SK-N-SH (cell line): ENCODE measurements at regions not wholly inside any gene's neighbourhood (a gene's known extent, or its start where the extent isn't known, plus 50 kb on each side); places are given as distances from the start of the nearest gene placed in this dataset.

Experiments used
- CTCF ChIA-PET: fragments of 300-600, 350-600 bp; formaldehyde crosslinking; extraction: SDS; loops from one replicate; lab custom pipeline; 2021; lab: Yijun Ruan, JAX
- POLR2A ChIA-PET: fragments of 350-600 bp; sonication (Branson Sonifier 250); formaldehyde crosslinking; extraction: SDS; loops from one replicate; lab custom pipeline; 2020; ENCODE audit warnings: antibody characterized with exemption, inconsistent platforms; lab: Yijun Ruan, JAX
- DNase-seq: peaks from one replicate; pipeline ENCODE4 v3.0.0; 2012
- H2AFZ ChIP-seq: fragments of 200-600 bp; sonication (generic); 2 replicates; pipeline ENCODE4 v1.8.1; 2016; ENCODE audit warnings: antibody characterized with exemption, mild to moderate bottlenecking, low read depth
- H3F3A ChIP-seq: fragments of 200-600 bp; sonication (generic); replicated peaks from 2 replicates; pipeline ENCODE3; 2016; ENCODE audit warnings: antibody characterized with exemption, mild to moderate bottlenecking; ENCODE audit not compliant: insufficient read depth
- H3K27ac ChIP-seq, 2 experiments: fragments of 200-500 bp in 1 of 2; fragments of 200-600 bp in 1 of 2; sonication (Bioruptor generic) in 1 of 2; sonication (generic), shearing (Covaris generic) in 1 of 2; 2 replicates each; pipeline versions ENCODE4 v1.5.1 to v1.6.1; 2014 to 2016; ENCODE audit warnings: low read depth in 2 of 2, inconsistent platforms in 1 of 2, low read length in 1 of 2, mild to moderate bottlenecking in 1 of 2, mixed read lengths in 1 of 2
- H3K27me3 ChIP-seq: fragments of 200-600 bp; sonication (generic), shearing (Covaris generic); 2 replicates; pipeline ENCODE4 v1.6.1; 2016; ENCODE audit warnings: mixed run types; ENCODE audit not compliant: insufficient read depth
- H3K36me3 ChIP-seq, 2 experiments: fragments of 200-500 bp in 1 of 2; fragments of 200-600 bp in 1 of 2; sonication (Bioruptor generic) in 1 of 2; sonication (generic) in 1 of 2; replicated peaks in 1 of 2; 2 replicates each; pipeline versions ENCODE3 to v1.5.1; 2014 to 2016; ENCODE audit warnings: low read length in 1 of 2, mild to moderate bottlenecking in 1 of 2; ENCODE audit not compliant: insufficient read depth in 2 of 2, control insufficient read depth in 1 of 2
- H3K4me1 ChIP-seq, 2 experiments: fragments of 200-500 bp in 1 of 2; fragments of 200-600 bp in 1 of 2; sonication (Bioruptor generic) in 1 of 2; sonication (generic), shearing (Covaris generic) in 1 of 2; 2 replicates each; pipeline versions ENCODE4 v1.5.1 to v1.6.1; 2014 to 2016; ENCODE audit warnings: low read depth in 1 of 2, low read length in 1 of 2, mixed run types in 1 of 2; ENCODE audit not compliant: insufficient read depth in 2 of 2, control insufficient read depth in 1 of 2
- H3K4me2 ChIP-seq: fragments of 200-600 bp; sonication (generic), shearing (Covaris generic); 2 replicates; pipeline ENCODE4 v1.6.1; 2017; ENCODE audit warnings: mixed run types
- H3K4me3 ChIP-seq, 2 experiments: fragments of 200-500 bp in 1 of 2; fragments of 200-600 bp in 1 of 2; sonication (Bioruptor generic) in 1 of 2; sonication (generic), shearing (Covaris generic) in 1 of 2; 2 replicates each; pipeline versions ENCODE4 v1.5.1 to v1.8.1; 2014 to 2016; ENCODE audit warnings: low read depth in 2 of 2, inconsistent platforms in 1 of 2, low read length in 1 of 2, mild to moderate bottlenecking in 1 of 2, mixed read lengths in 1 of 2, moderate library complexity in 1 of 2
- H3K79me2 ChIP-seq: fragments of 200-600 bp; sonication (generic); 2 replicates; pipeline ENCODE4 v1.8.1; 2017; ENCODE audit warnings: mild to moderate bottlenecking; ENCODE audit not compliant: insufficient read depth
- H3K9ac ChIP-seq: fragments of 200-600 bp; sonication (generic); 2 replicates; pipeline ENCODE4 v1.6.1; 2017; ENCODE audit warnings: mixed run types
- H3K9me2 ChIP-seq: fragments of 200-600 bp; sonication (generic); 2 replicates; pipeline ENCODE4 v1.6.1; 2017; ENCODE audit warnings: mixed run types
- H3K9me3 ChIP-seq: fragments of 200-600 bp; sonication (generic); 2 replicates; pipeline ENCODE4 v1.6.1; 2017; ENCODE audit warnings: mixed run types, mild to moderate bottlenecking, moderate library complexity
- H4K20me1 ChIP-seq: fragments of 200-600 bp; sonication (generic); 2 replicates; pipeline ENCODE4 v1.6.1; 2017; ENCODE audit warnings: mild to moderate bottlenecking, mixed run types; ENCODE audit not compliant: insufficient read depth
- ELF1 ChIP-seq: IDR thresholded peaks from 2 replicates; pipeline ENCODE4 v1.4.0; 2012
- EP300 ChIP-seq, 2 experiments: IDR thresholded peaks; 2 replicates each; pipeline versions ENCODE4 v1.4.0 to v1.6.1; 2012; ENCODE audit warnings: borderline replicate concordance in 1 of 2, low read depth in 1 of 2, low read length in 1 of 2
- FOSL2 ChIP-seq: IDR thresholded peaks from 2 replicates; pipeline ENCODE4 v1.4.0; 2012; ENCODE audit warnings: low read depth, mild to moderate bottlenecking, moderate library complexity, borderline replicate concordance
- FOXJ3 ChIP-seq: sonication (generic); formaldehyde crosslinking; IDR thresholded peaks from 2 replicates; pipeline ENCODE4 v1.5.1; 2020; ENCODE audit warnings: mild to moderate bottlenecking, missing genetic modification reagents
- FOXM1 ChIP-seq: IDR thresholded peaks from 2 replicates; pipeline ENCODE4 v1.4.0; 2012; ENCODE audit warnings: low read depth, mild to moderate bottlenecking
- GATA2 ChIP-seq: sonication (generic); formaldehyde crosslinking; IDR thresholded peaks from 2 replicates; pipeline ENCODE4 v1.5.0; 2020; ENCODE audit warnings: mild to moderate bottlenecking, missing genetic modification reagents
- MEF2A ChIP-seq: IDR thresholded peaks from 2 replicates; pipeline ENCODE4 v1.4.0; 2012; ENCODE audit warnings: low read depth, borderline replicate concordance
- MXI1 ChIP-seq: IDR thresholded peaks from 2 replicates; pipeline ENCODE4 v1.6.1; 2012; ENCODE audit warnings: mild to moderate bottlenecking, low read depth, low read length, improper control_type of control experiment
- NFIC ChIP-seq: IDR thresholded peaks from 2 replicates; pipeline ENCODE4 v1.4.0; 2012; ENCODE audit warnings: borderline replicate concordance
- NRF1 ChIP-seq: IDR thresholded peaks from 2 replicates; pipeline ENCODE4 v1.6.1; 2012; ENCODE audit warnings: low read depth, mild to moderate bottlenecking, low read length
- RFX5 ChIP-seq: IDR thresholded peaks from 2 replicates; pipeline ENCODE4 v1.6.1; 2012; ENCODE audit warnings: mild to moderate bottlenecking, improper control_type of control experiment, low read length
- SIN3A ChIP-seq: IDR thresholded peaks from 2 replicates; pipeline ENCODE4 v1.6.1; 2012; ENCODE audit warnings: low read depth, mild to moderate bottlenecking, low read length, moderate library complexity, borderline replicate concordance
- SMC3 ChIP-seq: IDR thresholded peaks from 2 replicates; pipeline ENCODE4 v1.6.1; 2012; ENCODE audit warnings: low read depth, low read length, improper control_type of control experiment
- TAF1 ChIP-seq: IDR thresholded peaks from 2 replicates; pipeline ENCODE4 v1.6.1; 2012; ENCODE audit warnings: low read depth, mild to moderate bottlenecking, low read length, moderate library complexity, borderline replicate concordance
- TEAD4 ChIP-seq: IDR thresholded peaks from 2 replicates; pipeline ENCODE4 v1.4.0; 2012; ENCODE audit warnings: mild to moderate bottlenecking, borderline replicate concordance; ENCODE audit not compliant: insufficient read depth
- YY1 ChIP-seq: IDR thresholded peaks from 2 replicates; pipeline ENCODE4 v1.4.0; 2012; ENCODE audit warnings: low read depth, mild to moderate bottlenecking
- WGBS: methylation state at CpG from one replicate; pipeline ENCODE4 v1.1.6; 2017; ENCODE audit warnings: low lambda C conversion rate; 5-methylcytosine and 5-hydroxymethylcytosine counted together
- TF ChIP-seq, protein P1 (sequence below): IDR thresholded peaks from 2 replicates; pipeline ENCODE4 v1.4.0; 2012; ENCODE audit warnings: low read depth
- TF ChIP-seq, protein P2 (sequence below): IDR thresholded peaks from 2 replicates; pipeline ENCODE4 v1.4.0; 2012; ENCODE audit warnings: low read depth, borderline replicate concordance
- TF ChIP-seq, protein P3 (sequence below): fragments of 150-350 bp; IDR thresholded peaks from 2 replicates; pipeline ENCODE4 v1.6.1; 2016; ENCODE audit warnings: mild to moderate bottlenecking, low read depth, low read length
- TF ChIP-seq, protein P4 (sequence below): IDR thresholded peaks from 2 replicates; pipeline ENCODE4 v1.6.1; 2012; ENCODE audit warnings: mild to moderate bottlenecking, low read depth, low read length, moderate library complexity
- TF ChIP-seq, protein P5 (sequence below): IDR thresholded peaks from 2 replicates; pipeline ENCODE4; 2012

DNA sequence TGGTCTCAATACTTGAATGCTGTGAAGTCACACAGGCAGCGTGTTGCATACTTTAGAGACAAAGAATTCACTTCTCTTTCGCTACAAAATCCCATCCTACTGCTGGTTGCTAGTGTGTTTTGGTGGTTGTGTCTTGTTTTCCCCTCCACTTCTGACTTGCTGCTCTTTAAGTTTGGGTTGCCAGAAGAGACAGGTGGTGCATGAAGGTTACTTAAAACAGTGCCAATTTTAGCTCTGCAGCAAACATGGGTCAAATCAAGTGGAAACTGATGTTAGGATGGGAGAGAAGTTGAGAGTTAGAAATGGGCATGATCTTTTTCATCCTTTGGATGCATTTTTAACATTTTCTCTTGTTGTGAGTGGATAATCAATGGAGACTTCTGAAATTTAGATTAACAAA lies 136.2 kb upstream of the KCNH7 start (continued):
- TF ChIP-seq MEF2A (no peak), SIN3A (no peak), TEAD4 (no peak), TAF1 (no peak), GATA2 (no peak), EP300 (IDR thresholded peaks at IDR 0.05; ENCODE audit: borderline replicate concordance in 1 of 2, low read depth in 1 of 2, low read length in 1 of 2) (no peak), MXI1 (no peak)
- TF ChIP-seq, protein P1, sequence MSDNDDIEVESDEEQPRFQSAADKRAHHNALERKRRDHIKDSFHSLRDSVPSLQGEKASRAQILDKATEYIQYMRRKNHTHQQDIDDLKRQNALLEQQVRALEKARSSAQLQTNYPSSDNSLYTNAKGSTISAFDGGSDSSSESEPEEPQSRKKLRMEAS, result no peak
- TF ChIP-seq, protein P2, sequence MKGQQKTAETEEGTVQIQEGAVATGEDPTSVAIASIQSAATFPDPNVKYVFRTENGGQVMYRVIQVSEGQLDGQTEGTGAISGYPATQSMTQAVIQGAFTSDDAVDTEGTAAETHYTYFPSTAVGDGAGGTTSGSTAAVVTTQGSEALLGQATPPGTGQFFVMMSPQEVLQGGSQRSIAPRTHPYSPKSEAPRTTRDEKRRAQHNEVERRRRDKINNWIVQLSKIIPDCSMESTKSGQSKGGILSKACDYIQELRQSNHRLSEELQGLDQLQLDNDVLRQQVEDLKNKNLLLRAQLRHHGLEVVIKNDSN, result no peak

DNA sequence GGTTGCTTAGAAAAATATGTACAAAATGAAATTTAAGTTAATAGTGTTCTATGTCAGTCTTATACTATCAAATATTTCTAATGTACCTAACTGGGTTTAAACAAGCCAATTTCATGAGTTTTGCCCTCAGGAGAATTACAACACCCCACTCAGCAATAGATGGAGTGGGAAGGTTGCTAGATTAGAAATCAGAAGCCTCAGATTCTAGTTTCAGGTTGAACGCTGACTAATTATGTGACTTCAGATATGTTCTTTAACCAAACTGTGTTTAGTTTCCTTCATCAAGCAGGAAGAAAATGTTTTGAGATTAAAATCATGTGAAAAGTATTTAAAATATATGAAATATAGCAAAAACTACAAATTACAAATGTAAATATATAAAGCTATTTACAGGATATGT lies 133.8 kb upstream of the KCNH7 start:
- Histone ChIP-seq H3K9me3 (no peaks in the 10 kb centered on the region), H3K27ac (no peak overlapping the region), H3K4me3 (no peak overlapping the region), H3K4me2 (no peak overlapping the region), H3K4me1 (no peaks in the 10 kb centered on the region; a peak in 1 of 4 replicates), H3K9ac (no peak overlapping the region), H3K27me3 (no peaks in the 10 kb centered on the region), H3F3A (no peaks in the 10 kb centered on the region), H3K36me3 (no peaks in the 10 kb centered on the region), H3K79me2 (no peaks in the 10 kb centered on the region), H4K20me1 (no peaks in the 10 kb centered on the region), H3K9me2 (no peaks in the 10 kb centered on the region), H2AFZ (no peak overlapping the region)
- POLR2A ChIA-PET, result interaction anchor here (0.7 kb wide), 1 partner anchor 1193 kb away, joined by 3 read pairs; no protein-coding TSS in a partner anchor
- WGBS, result 79% methylated on average over 1 of the region's 1 CpG
- no peak for TF ChIP-seq NRF1
- no peak for TF ChIP-seq ELF1
- TF ChIP-seq FOXJ3 (CRISPR knock-in tag), result no peak
- TF ChIP-seq SMC3, result no peak
- TF ChIP-seq FOSL2, result no peak
- TF ChIP-seq, protein P3, sequence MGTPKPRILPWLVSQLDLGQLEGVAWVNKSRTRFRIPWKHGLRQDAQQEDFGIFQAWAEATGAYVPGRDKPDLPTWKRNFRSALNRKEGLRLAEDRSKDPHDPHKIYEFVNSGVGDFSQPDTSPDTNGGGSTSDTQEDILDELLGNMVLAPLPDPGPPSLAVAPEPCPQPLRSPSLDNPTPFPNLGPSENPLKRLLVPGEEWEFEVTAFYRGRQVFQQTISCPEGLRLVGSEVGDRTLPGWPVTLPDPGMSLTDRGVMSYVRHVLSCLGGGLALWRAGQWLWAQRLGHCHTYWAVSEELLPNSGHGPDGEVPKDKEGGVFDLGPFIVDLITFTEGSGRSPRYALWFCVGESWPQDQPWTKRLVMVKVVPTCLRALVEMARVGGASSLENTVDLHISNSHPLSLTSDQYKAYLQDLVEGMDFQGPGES, result no peak
- TF ChIP-seq FOXM1, result no peak
- no peak for TF ChIP-seq GATA2
- TF ChIP-seq YY1, result no peak
- TF ChIP-seq, protein P4, sequence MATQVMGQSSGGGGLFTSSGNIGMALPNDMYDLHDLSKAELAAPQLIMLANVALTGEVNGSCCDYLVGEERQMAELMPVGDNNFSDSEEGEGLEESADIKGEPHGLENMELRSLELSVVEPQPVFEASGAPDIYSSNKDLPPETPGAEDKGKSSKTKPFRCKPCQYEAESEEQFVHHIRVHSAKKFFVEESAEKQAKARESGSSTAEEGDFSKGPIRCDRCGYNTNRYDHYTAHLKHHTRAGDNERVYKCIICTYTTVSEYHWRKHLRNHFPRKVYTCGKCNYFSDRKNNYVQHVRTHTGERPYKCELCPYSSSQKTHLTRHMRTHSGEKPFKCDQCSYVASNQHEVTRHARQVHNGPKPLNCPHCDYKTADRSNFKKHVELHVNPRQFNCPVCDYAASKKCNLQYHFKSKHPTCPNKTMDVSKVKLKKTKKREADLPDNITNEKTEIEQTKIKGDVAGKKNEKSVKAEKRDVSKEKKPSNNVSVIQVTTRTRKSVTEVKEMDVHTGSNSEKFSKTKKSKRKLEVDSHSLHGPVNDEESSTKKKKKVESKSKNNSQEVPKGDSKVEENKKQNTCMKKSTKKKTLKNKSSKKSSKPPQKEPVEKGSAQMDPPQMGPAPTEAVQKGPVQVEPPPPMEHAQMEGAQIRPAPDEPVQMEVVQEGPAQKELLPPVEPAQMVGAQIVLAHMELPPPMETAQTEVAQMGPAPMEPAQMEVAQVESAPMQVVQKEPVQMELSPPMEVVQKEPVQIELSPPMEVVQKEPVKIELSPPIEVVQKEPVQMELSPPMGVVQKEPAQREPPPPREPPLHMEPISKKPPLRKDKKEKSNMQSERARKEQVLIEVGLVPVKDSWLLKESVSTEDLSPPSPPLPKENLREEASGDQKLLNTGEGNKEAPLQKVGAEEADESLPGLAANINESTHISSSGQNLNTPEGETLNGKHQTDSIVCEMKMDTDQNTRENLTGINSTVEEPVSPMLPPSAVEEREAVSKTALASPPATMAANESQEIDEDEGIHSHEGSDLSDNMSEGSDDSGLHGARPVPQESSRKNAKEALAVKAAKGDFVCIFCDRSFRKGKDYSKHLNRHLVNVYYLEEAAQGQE, result no peak
- no peak for TF ChIP-seq MXI1
- no peak for TF ChIP-seq TEAD4
- TF ChIP-seq NFIC, result no peak
- TF ChIP-seq RFX5, result no peak
- TF ChIP-seq, protein P5, sequence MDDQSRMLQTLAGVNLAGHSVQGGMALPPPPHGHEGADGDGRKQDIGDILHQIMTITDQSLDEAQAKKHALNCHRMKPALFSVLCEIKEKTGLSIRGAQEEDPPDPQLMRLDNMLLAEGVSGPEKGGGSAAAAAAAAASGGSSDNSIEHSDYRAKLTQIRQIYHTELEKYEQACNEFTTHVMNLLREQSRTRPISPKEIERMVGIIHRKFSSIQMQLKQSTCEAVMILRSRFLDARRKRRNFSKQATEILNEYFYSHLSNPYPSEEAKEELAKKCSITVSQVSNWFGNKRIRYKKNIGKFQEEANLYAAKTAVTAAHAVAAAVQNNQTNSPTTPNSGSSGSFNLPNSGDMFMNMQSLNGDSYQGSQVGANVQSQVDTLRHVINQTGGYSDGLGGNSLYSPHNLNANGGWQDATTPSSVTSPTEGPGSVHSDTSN, result no peak
- CTCF ChIA-PET, result interaction anchor here (0.9 kb wide), 1 partner anchor 27 kb away, joined by 4 read pairs; no protein-coding TSS in a partner anchor
- DNase-seq, result no peak
